Fibroblast of pulmonary artery (primary cell): ENCODE measurements at regions not wholly inside any gene's neighbourhood (a gene's known extent, or its start where the extent isn't known, plus 50 kb on each side); places are given as distances from the start of the nearest gene placed in this dataset.
A peak's percentile ranks its signal among the peaks of the same experiment; 100 is the strongest.
"Not testable (repeated sequence)": the region's sequence is repeated elsewhere in the genome, so short reads cannot be mapped to it uniquely, and the experiment has no call there.

Experiments used
- DNase-seq: peaks from one replicate; pipeline ENCODE4 v3.0.0-alpha.2; 2010; ENCODE audit warnings: low read depth
- H3K4me3 ChIP-seq: replicated peaks from 2 replicates; pipeline ENCODE4 v1.5.1; 2011; ENCODE audit warnings: low read depth, mild to moderate bottlenecking, control low read depth, low read length, moderate library complexity
- CTCF ChIP-seq: IDR thresholded peaks from 2 replicates; pipeline ENCODE4 v1.5.1; 2011; ENCODE audit warnings: mild to moderate bottlenecking, control low read depth, low read length, inconsistent platforms; ENCODE audit errors: missing control alignments

- TF ChIP-seq CTCF, result no peak
- no peak for DNase-seq
- no peak overlapping the region for H3K4me3 ChIP-seq
Observed at GRCh38 chr2:109692013-109692743, 78.0 kb downstream of the SOWAHC start.

- H3K4me3 ChIP-seq, DNase-seq: not testable (repeated sequence)
Observed at GRCh38 chr2:109692831-109693230, 78.7 kb downstream of the SOWAHC start.

- DNase-seq, H3K4me3 ChIP-seq: not testable (repeated sequence)
Observed at GRCh38 chr2:109693292-109693691, 79.1 kb downstream of the SOWAHC start.

- no peak for TF ChIP-seq CTCF
- no peak overlapping the region for H3K4me3 ChIP-seq
- peak; percentile 36 for DNase-seq
Observed at GRCh38 chr2:109694190-109694589, 80.0 kb downstream of the SOWAHC start.

GRCh38 chr2:109695290-109695689 is 81.1 kb downstream of the SOWAHC start:
- DNase-seq, result no peak
- TF ChIP-seq CTCF, result no peak
- no peak overlapping the region for H3K4me3 ChIP-seq

- DNase-seq, result peak; percentile 32
- no peak for TF ChIP-seq CTCF
- no peak overlapping the region for H3K4me3 ChIP-seq
Observed at GRCh38 chr2:109699646-109700045, 85.5 kb downstream of the SOWAHC start.

- H3K4me3 ChIP-seq, result no peak overlapping the region
- no peak for DNase-seq
- TF ChIP-seq CTCF, result no peak
Observed at GRCh38 chr2:109700680-109701274, 86.6 kb downstream of the SOWAHC start.

GRCh38 chr2:109701362-109701761 is 87.2 kb downstream of the SOWAHC start:
- H3K4me3 ChIP-seq, result no peak overlapping the region
- no peak for TF ChIP-seq CTCF
- DNase-seq, result no peak
